ENCODE measurements at regions not wholly inside any gene's neighbourhood (a gene's known extent, or its start where the extent isn't known, plus 50 kb on each side); places are given as distances from the start of the nearest gene placed in this dataset.
"Not testable (repeated sequence)": the region's sequence is repeated elsewhere in the genome, so short reads cannot be mapped to it uniquely, and the experiment has no call there.

DNA sequence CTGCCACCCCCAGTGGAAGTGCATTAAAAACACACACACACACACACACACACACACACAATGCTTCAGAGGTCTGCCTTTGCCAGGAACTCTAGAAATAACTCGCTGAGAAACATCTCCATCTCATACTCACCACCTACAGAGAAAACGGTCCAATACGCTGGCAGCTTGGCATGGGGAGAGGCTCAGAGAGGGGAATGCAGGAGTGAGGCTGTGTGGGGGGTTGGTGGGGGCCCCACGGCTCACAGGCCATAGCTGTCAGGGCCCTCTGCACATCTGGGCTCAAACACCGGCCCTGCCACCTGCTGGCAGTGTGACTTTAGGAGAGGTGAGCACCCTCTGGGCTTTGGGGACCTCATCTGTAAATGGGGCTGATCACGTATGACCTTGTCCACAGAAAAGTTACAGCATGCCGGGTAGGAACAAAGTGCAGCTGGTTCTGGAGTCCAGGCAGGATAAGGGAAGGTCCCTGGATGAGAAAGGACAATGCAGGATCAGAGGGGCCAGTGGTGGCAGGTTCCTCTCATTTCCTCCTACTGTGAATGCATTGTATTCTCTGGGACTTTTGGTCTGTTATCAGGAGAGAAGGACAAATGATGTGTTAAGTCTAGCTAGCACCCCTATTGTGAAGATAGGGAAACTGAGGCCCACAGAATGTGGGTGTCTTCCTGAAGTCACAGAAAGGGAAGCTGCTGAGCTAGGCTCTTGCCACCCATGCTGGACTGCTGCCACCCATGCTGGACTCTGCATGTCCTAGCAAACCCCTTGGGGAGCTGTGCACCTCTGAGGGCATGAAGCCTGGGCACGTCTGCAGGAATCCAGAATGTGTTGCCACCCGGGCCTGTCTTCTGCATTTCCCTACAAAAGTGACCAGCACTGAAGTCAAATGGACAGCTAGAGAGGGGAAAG lies 404.6 kb downstream of the RPS24 start:
- Histone ChIP-seq H3K9me3 (no peaks in the 10 kb centered on the region), H3K36me3 (replicated peaks) (no peaks in the 10 kb centered on the region), H3K4me3 (no peak overlapping the region), H3K4me1 (no peaks in the 10 kb centered on the region), H3K27me3 (ENCODE audit: low read depth) (no peaks in the 10 kb centered on the region)
- no peak for DNase-seq (ENCODE audit: low spot score in 2 of 2)
- in situ Hi-C loops (cut with MboI; ENCODE audit: low sequenced_read_pairs), result no loop called here

DNA sequence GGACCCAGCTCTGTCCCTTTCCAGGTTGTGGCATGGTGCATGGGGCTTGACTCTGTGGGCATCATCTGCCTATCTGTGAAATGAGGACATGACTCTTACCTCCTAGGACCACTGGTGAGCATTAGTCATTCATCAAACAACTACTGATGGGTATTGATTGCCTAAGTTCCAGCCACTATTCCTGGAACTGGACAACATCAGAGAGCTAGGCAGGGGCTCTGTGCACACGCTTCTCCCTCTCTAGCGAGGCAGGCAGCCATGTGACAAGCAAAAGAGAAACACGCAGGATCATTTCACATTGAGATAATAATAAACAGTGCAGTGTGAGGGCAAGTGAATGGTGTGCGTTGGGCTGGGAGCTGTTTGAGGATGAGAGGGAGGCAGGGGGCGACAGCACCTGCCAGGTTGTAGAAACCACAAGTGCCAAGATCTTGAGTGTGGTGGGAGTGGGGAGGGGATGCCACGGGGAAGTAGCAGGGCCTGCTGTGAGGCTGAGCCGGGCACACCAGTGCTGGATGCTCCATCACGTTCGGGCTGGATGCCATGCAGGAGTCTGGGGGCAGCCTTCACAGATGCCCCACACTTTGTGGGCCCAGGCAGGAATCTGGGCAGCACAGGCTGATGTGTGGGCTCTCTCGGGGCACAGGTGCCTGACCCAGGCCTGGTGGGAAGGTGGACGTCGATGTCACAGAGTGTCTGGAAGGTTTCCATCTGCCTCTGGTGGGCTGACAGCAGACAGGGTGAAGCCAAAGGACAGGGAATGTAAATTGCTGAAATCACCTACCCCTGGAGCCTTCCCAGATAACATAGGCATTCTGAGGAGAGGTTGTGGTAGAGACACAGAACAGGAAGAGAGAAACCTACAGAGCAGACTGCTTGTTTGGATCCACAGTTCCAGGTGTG lies 405.5 kb downstream of the RPS24 start:
- in situ Hi-C loops (cut with MboI; ENCODE audit: low sequenced_read_pairs), result no loop called here
- no peak for DNase-seq (ENCODE audit: low spot score in 2 of 2)
- Histone ChIP-seq H3K27me3 (ENCODE audit: low read depth) (no peaks in the 10 kb centered on the region), H3K4me3 (no peak overlapping the region), H3K36me3 (replicated peaks) (no peaks in the 10 kb centered on the region), H3K4me1 (no peaks in the 10 kb centered on the region), H3K9me3 (no peaks in the 10 kb centered on the region)

DNA sequence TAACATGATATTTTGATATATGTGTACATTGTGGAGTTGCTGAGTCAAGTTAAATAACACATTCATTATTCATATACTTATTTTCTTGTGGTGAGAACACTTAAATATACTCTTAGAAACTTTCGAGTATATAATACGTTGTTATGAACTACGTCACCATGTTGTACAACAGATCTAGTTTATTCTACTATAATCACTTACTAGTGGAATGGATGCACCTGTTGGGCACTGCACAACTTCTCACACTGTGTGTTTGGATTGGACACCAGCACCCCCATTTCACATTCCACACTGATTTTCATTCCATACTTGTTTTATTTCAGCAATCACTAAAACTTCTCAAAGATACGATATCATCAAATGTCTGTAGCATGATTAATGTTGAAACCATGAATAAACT lies 407.3 kb downstream of the RPS24 start:
- H3K36me3 ChIP-seq (replicated peaks), result no peaks in the 10 kb centered on the region
- H3K4me1 ChIP-seq, result no peaks in the 10 kb centered on the region
- in situ Hi-C loops (cut with MboI; ENCODE audit: low sequenced_read_pairs), result no loop called here

DNA sequence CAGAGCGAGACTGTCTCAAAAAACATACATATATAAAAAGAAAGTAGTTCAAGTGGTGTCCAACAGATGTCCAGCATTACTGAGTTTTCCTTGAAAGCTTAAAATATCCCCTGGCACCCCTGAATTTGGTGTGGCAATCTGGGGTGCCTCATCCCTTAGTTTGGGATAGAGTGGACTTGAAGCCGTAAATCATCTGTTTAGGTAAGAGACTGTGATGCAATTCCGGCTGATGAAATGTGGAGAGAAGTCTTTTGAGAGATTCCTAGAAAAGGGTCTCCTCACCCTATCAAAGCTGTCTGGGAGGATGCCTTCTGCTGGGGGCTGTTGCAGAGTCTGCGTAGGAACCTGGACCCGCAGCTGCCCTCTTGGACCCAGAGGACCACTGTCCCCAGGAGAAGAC lies 408.0 kb downstream of the RPS24 start:
- H3K36me3 ChIP-seq (replicated peaks), result no peaks in the 10 kb centered on the region
- in situ Hi-C loops (cut with MboI; ENCODE audit: low sequenced_read_pairs), result no loop called here
- no peaks in the 10 kb centered on the region for H3K4me1 ChIP-seq
- no peak overlapping the region for H3K4me3 ChIP-seq
- H3K9me3 ChIP-seq, result no peaks in the 10 kb centered on the region
- DNase-seq (ENCODE audit: low spot score in 2 of 2), result no peak
- no peaks in the 10 kb centered on the region for H3K27me3 ChIP-seq (ENCODE audit: low read depth)

More for the DNA sequence above, 407.3 kb downstream of the RPS24 start:
- no peaks in the 10 kb centered on the region for H3K27me3 ChIP-seq (ENCODE audit: low read depth)
- H3K4me3 ChIP-seq, result no peak overlapping the region
- no peaks in the 10 kb centered on the region for H3K9me3 ChIP-seq
- no peak for DNase-seq (ENCODE audit: low spot score in 2 of 2)

DNA sequence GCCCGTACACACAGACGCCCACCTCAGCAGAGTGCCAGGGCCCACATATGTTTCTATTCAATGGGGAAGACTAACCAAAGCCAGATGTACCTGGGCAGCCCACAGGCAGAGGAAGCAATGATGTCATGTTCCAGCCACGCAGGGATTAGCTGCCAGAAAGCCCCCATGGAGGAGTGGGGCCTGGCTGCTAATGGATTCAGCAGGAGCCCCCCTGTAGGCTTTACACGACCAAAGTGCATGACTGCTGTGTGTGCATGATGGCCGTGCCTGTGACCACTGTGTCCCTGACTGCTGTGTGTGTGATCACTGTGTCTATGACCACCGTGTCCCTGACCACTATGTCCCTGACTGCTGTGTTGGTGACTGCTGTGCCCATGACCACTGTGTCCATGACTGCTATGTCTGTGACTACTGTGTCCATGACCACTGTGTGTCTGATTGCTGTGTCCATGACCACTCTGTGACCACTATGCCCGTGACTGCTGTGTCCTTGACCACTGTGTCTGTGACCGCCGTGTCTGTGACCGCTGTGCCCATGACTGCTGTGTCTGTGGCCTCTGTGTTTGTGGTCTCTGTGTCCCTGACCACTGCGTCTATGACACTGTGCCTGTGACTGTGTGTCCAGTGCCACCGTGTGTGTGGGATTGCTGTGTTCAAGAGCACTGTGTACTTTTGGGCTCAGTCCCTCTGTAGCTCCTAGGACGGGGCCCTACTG lies 409.3 kb downstream of the RPS24 start:
- Histone ChIP-seq H3K4me1 (no peaks in the 10 kb centered on the region), H3K36me3 (replicated peaks) (no peaks in the 10 kb centered on the region), H3K27me3 (ENCODE audit: low read depth) (no peaks in the 10 kb centered on the region), H3K9me3 (no peaks in the 10 kb centered on the region), H3K4me3 (no peak overlapping the region)
- DNase-seq (ENCODE audit: low spot score in 2 of 2), result no peak
- in situ Hi-C loops (cut with MboI; ENCODE audit: low sequenced_read_pairs), result no loop called here

DNA sequence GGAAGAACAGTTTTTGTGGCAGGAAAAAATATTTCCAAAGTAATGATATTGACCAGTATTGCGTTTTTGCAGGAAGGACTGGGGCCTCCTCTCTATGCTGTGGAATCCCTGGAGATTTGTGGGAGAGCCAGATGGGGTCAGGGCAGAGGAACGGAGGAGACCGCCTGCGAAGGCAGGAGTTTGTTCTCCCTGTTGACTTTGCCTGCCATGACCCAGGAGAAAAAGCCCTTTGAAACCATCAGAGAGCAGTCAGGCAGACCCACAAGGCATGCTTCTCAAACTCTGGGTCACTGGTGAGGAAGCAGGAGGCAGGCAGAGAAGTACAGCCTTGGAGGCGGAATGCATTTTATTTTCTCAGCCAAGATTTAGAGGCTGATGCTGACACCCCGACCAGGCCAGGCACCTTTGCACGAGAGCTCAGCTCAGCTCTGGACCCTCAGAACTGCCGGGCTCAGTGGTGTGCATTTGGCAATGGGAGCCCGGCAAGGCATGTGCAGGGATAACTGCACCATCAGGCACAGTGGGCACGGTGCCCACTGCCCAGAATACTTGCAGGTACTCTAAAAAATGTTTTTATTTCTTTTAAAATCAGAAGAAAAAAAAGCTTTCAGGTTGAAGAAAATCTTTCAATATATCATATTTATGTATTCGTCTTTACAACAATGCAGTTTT lies 410.4 kb downstream of the RPS24 start:
- Histone ChIP-seq H3K36me3 (replicated peaks) (no peaks in the 10 kb centered on the region), H3K4me3 (no peak overlapping the region)

DNA sequence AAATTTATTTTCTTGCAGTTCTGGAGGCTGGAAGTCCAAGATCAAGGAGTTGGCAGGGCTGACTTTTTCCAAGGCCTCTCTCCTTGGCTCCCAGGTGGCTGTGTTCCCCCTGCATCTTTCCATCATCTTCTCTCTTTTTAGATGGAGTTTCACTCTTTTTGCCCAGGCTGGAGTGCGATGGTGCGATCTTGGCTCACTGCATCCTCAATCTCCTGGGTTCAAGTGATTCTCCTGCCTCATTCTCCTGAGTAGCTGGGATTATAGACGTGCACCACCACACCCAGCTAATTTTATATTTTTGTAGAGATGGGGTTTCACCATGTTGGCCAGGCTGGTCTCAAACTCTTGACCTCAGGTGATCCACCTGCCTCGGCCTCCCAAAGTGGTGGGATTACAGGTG lies 411.1 kb downstream of the RPS24 start:
- H3K27me3 ChIP-seq (ENCODE audit: low read depth); H3K36me3 ChIP-seq (replicated peaks); DNase-seq (ENCODE audit: low spot score in 2 of 2); H3K9me3 ChIP-seq; in situ Hi-C loops (cut with MboI; ENCODE audit: low sequenced_read_pairs); H3K4me3 ChIP-seq; H3K4me1 ChIP-seq: not testable (repeated sequence)

More for the DNA sequence above, 410.4 kb downstream of the RPS24 start:
- no peaks in the 10 kb centered on the region for H3K9me3 ChIP-seq
- DNase-seq (ENCODE audit: low spot score in 2 of 2), result no peak
- H3K27me3 ChIP-seq (ENCODE audit: low read depth), result no peaks in the 10 kb centered on the region
- in situ Hi-C loops (cut with MboI; ENCODE audit: low sequenced_read_pairs), result no loop called here
- H3K4me1 ChIP-seq, result no peaks in the 10 kb centered on the region

DNA sequence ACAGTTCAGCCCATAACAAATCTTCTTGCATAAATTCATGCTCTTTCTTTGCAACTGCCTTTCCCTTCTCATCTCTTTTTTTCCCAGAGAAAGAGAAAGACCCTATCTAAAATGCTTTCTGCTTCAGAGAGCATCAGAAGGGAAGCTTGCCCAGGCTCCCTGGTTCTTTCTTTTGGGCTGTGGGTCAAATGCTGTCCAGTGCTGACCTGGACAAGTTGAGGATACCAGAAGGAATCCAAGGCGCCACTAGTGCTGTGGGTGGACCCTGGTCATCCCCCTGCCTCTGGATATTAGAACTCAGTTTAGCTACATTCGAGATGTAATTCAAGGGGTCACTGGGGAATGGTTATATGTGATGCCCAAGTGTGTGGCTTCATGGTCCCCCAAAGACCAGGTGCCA lies 411.6 kb downstream of the RPS24 start:
- in situ Hi-C loops (cut with MboI; ENCODE audit: low sequenced_read_pairs), result no loop called here
- Histone ChIP-seq H3K4me3 (no peak overlapping the region), H3K4me1 (no peaks in the 10 kb centered on the region), H3K27me3 (ENCODE audit: low read depth) (no peaks in the 10 kb centered on the region), H3K9me3 (no peaks in the 10 kb centered on the region), H3K36me3 (replicated peaks) (no peaks in the 10 kb centered on the region)
- DNase-seq (ENCODE audit: low spot score in 2 of 2), result no peak

DNA sequence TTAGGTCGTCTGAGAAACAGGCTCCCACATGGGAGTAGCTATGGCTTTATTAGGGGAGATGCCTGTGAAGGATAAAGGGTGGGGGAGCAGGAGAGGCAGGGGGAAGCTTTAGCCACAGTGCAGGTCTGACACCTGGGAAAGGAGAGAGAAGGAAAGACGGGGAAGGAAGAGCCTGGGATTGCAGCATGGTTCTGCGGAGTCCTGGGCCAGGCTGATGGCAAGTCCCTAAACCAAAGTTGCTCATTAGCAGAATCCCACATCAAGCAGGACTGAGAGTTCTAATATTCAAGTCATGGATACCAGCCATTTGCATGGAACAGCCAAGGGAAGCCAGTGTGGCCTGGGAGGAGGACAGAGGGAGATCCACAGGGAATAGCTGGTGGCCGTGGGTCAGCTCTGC lies 414.8 kb downstream of the RPS24 start:
- H3K4me3 ChIP-seq, result no peak overlapping the region
- DNase-seq (ENCODE audit: low spot score in 2 of 2), result no peak
- in situ Hi-C loops (cut with MboI; ENCODE audit: low sequenced_read_pairs), result no loop called here

DNA sequence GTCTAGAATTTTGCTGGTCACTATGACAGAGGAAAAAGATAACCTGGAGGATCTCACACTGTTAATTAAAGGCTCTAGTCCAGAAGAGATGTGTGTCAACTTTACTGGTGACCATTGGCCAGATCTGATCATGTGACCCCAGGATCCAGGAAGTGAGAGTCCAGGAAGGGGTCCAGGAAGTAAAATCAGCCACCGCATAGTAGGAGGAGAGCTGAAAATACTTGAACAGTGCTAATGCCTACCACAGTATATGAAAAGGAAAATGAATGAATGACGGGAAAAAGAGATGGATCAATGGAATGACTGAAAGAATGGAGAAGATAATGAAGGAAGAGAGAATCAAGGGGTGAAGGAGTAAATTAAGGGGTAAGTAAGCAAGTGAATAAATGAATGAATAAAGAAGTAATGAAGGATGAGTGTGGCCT lies 415.3 kb downstream of the RPS24 start:
- DNase-seq (ENCODE audit: low spot score in 2 of 2), result no peak
- in situ Hi-C loops (cut with MboI; ENCODE audit: low sequenced_read_pairs), result no loop called here
- H3K9me3 ChIP-seq, result no peaks in the 10 kb centered on the region
- no peaks in the 10 kb centered on the region for H3K36me3 ChIP-seq (replicated peaks)
- no peak overlapping the region for H3K4me3 ChIP-seq
- no peaks in the 10 kb centered on the region for H3K4me1 ChIP-seq
- no peaks in the 10 kb centered on the region for H3K27me3 ChIP-seq (ENCODE audit: low read depth)

More for the DNA sequence above, 414.8 kb downstream of the RPS24 start:
- no peaks in the 10 kb centered on the region for H3K4me1 ChIP-seq
- H3K9me3 ChIP-seq, result no peaks in the 10 kb centered on the region
- H3K27me3 ChIP-seq (ENCODE audit: low read depth), result no peaks in the 10 kb centered on the region
- H3K36me3 ChIP-seq (replicated peaks), result no peaks in the 10 kb centered on the region

DNA sequence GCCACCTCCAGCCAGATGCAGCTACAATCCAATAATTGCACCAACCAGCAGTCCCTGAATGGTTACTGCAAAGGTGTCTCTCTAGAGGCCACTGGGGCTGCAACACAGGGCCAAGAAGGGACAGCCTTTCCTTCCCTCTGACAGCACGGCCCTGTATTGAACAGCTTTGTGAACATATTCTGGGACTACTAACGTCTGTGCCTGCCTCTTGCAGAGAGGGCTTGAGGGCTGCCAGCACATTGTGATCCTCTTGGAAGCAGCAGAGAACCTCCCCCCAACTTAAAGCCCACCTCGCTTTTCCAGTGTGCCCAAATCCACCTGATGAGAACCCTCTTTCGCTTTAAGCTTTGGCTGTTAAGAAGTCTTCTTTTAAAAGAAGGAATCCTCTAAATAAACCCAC lies 415.9 kb downstream of the RPS24 start:
- no peaks in the 10 kb centered on the region for H3K9me3 ChIP-seq
- in situ Hi-C loops (cut with MboI; ENCODE audit: low sequenced_read_pairs), result no loop called here
- no peak overlapping the region for H3K4me3 ChIP-seq
- no peaks in the 10 kb centered on the region for H3K27me3 ChIP-seq (ENCODE audit: low read depth)
- no peak for DNase-seq (ENCODE audit: low spot score in 2 of 2)
- H3K4me1 ChIP-seq, result no peaks in the 10 kb centered on the region
- H3K36me3 ChIP-seq (replicated peaks), result no peaks in the 10 kb centered on the region

DNA sequence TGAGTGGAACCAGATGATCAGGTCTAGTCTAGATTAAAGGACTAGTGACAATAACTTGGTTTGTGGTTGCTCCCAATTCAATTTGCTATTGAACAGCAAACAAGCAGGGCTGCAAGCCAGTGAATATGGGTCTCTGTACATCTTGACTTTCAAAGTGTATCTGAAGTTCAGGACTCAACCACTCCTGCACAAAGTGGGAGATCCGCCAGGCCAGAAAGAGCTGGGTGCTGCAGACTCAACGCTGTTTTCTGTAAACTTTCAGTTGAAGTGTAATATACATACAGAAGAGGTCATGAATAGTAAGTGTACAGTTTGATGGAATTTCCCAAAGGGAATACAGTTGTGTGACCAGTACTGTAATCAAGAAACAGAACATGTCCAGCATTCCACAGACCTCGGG lies 416.6 kb downstream of the RPS24 start:
- no peak for DNase-seq (ENCODE audit: low spot score in 2 of 2)
- in situ Hi-C loops (cut with MboI; ENCODE audit: low sequenced_read_pairs), result no loop called here
- Histone ChIP-seq H3K4me1 (no peaks in the 10 kb centered on the region), H3K27me3 (ENCODE audit: low read depth) (no peaks in the 10 kb centered on the region), H3K4me3 (no peak overlapping the region), H3K36me3 (replicated peaks) (no peaks in the 10 kb centered on the region), H3K9me3 (no peaks in the 10 kb centered on the region)

DNA sequence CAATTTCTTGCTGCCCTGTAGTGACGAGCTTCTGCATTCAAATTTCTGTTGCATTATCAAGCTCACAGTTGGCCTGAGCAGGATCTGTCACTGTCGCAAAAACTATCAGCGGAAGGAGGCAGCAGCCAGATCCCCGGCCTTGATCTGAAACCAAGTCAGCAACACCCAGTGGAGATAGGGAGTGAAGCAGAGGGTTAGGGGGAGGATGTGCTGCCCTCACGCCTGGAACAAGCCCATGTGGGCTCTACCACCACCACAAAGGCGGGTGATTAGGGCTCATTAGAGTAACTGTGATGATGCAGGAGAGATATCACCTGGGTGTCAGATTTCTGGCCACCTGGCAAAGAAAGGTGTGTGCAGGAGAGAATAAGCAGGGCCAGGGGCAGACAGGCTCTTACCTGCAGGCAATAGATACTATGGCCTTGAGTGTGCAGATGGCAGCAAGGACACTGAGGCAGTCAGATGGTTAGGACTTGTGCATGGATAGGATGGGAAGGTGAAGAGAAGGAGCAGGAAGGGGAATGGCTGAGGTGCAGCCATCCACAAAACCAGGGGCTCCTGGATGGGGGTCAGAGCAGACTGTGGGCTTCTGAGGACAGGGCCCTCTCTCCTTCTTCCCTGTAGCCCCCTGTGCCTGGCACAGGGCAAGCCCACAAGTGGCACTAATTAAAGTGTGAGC lies 417.3 kb downstream of the RPS24 start:
- Histone ChIP-seq H3K27me3 (ENCODE audit: low read depth) (no peaks in the 10 kb centered on the region), H3K36me3 (replicated peaks) (no peaks in the 10 kb centered on the region), H3K4me1 (no peaks in the 10 kb centered on the region), H3K9me3 (no peaks in the 10 kb centered on the region), H3K4me3 (no peak overlapping the region)
- in situ Hi-C loops (cut with MboI; ENCODE audit: low sequenced_read_pairs), result no loop called here
- DNase-seq (ENCODE audit: low spot score in 2 of 2), result no peak

Data from HAP-1 (cell line).